A549 (cell line): ENCODE measurements at regions not wholly inside any gene's neighbourhood (a gene's known extent, or its start where the extent isn't known, plus 50 kb on each side); places are given as distances from the start of the nearest gene placed in this dataset.

ENCODE experiments used
- CTCF ChIP-seq: fragments of >200 bp; sonication (Bioruptor Twin); formaldehyde crosslinking; IDR thresholded peaks from 3 replicates; pipeline ENCODE4 v1.5.1; 2016
- PHF8 ChIP-seq: fragments of 200-600 bp; sonication (generic); IDR thresholded peaks from 2 replicates; pipeline ENCODE4 v1.6.1; 2016; ENCODE audit warnings: low read depth, mild to moderate bottlenecking, antibody characterized with exemption, moderate library complexity, borderline replicate concordance
- POLR2A ChIP-seq: IDR thresholded peaks from 2 replicates; pipeline ENCODE4 v1.6.1; 2012; ENCODE audit warnings: mild to moderate bottlenecking, low read length
- RCOR1 ChIP-seq: fragments of 150-350 bp; IDR thresholded peaks from 2 replicates; pipeline ENCODE4 v1.6.1; 2014; ENCODE audit warnings: antibody characterized with exemption, low read length, low read depth
- RFX5 ChIP-seq: fragments of 450-650 bp; IDR thresholded peaks from 2 replicates; pipeline ENCODE4 v1.7.1; 2014; ENCODE audit warnings: antibody characterized with exemption, mild to moderate bottlenecking, moderate library complexity
- TF ChIP-seq, protein P1 (sequence below): IDR thresholded peaks from 2 replicates; pipeline ENCODE4 v1.6.1; 2012

DNA sequence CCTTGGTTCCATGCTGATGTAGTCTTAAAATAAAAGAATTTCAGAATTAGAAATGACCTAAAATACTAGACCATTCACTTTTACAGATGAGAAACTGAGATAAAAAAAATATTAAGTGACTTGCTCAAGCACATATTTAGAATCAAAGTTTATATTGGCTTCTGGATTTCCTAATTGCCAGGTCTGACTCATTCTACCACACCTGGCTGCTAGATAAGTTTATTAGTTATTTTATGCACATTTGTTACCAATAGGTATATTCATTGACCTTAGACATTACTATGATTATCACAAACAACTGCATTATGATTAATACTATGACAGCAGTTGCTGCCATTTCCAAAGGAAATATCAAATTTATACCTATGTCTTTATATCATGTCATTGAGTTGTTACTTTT lies 497.5 kb downstream of the RWDD3 start:
- TF ChIP-seq, protein P1, sequence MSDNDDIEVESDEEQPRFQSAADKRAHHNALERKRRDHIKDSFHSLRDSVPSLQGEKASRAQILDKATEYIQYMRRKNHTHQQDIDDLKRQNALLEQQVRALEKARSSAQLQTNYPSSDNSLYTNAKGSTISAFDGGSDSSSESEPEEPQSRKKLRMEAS: no peak
- no peak for TF ChIP-seq CTCF
- TF ChIP-seq POLR2A: no peak
- no peak for TF ChIP-seq RFX5
- no peak for TF ChIP-seq PHF8
- no peak for TF ChIP-seq RCOR1
